CD14-positive monocyte (primary cell): ENCODE measurements at regions not wholly inside any gene's neighbourhood (a gene's known extent, or its start where the extent isn't known, plus 50 kb on each side); places are given as distances from the start of the nearest gene placed in this dataset.

Experiments used
- DNase-seq, 3 donors: peaks; one replicate each; pipeline ENCODE4 v3.0.0-alpha.2; 2011 to 2022
- H2AFZ ChIP-seq: 2 replicates; pipeline ENCODE4 v1.6.0; 2012; ENCODE audit warnings: mild to moderate bottlenecking, low read depth, low read length, inconsistent platforms; ENCODE audit not compliant: insufficient read depth, poor library complexity, severe bottlenecking
- H3K27ac ChIP-seq, 2 donors: 1 replicate in 1 of 2; 2 replicates in 1 of 2; pipeline ENCODE4 v1.5.1; 2012 to 2013; ENCODE audit warnings: low read length in 2 of 2, control low read depth in 1 of 2, inconsistent platforms in 1 of 2, low read depth in 1 of 2, mild to moderate bottlenecking in 1 of 2
- H3K27me3 ChIP-seq, 2 donors: one replicate each; pipeline versions ENCODE4 v1.6.0 to v1.6.1; 2011 to 2013; ENCODE audit warnings: low read length in 2 of 2; ENCODE audit not compliant: control insufficient read depth in 2 of 2, insufficient read depth in 2 of 2
- H3K36me3 ChIP-seq, 2 donors: replicated peaks in 1 of 2; 1 replicate in 1 of 2; 2 replicates in 1 of 2; pipeline versions ENCODE4 v1.5.1 to v1.6.1; 2012 to 2013; ENCODE audit warnings: low read length in 2 of 2, control low read depth in 1 of 2, inconsistent platforms in 1 of 2, mild to moderate bottlenecking in 1 of 2; ENCODE audit not compliant: insufficient read depth in 2 of 2, control insufficient read depth in 1 of 2
- H3K4me1 ChIP-seq, 2 donors: 1 replicate in 1 of 2; 2 replicates in 1 of 2; pipeline versions ENCODE4 v1.5.1 to v1.6.1; 2012 to 2013; ENCODE audit warnings: low read length in 2 of 2, control low read depth in 1 of 2, inconsistent platforms in 1 of 2, mild to moderate bottlenecking in 1 of 2, moderate library complexity in 1 of 2; ENCODE audit not compliant: insufficient read depth in 2 of 2, control insufficient read depth in 1 of 2
- H3K4me2 ChIP-seq: replicated peaks from 2 replicates; pipeline ENCODE3; 2012; ENCODE audit warnings: low read length, moderate library complexity, mild to moderate bottlenecking; ENCODE audit not compliant: poor library complexity, severe bottlenecking; ENCODE audit errors: extremely low read depth
- H3K4me3 ChIP-seq, 3 experiments: fragments of 200-600 bp in 1 of 3; sonication (generic) in 1 of 3; replicated peaks in 1 of 3; 1 replicate in 2 of 3; 2 replicates in 1 of 3; pipeline ENCODE4 v1.5.1; 2011 to 2013; ENCODE audit warnings: low read length in 3 of 3, mild to moderate bottlenecking in 3 of 3, control low read depth in 2 of 3, low read depth in 2 of 3, inconsistent platforms in 1 of 3, moderate library complexity in 1 of 3
- H3K79me2 ChIP-seq: 2 replicates; pipeline ENCODE4 v1.6.0; 2012; ENCODE audit warnings: mild to moderate bottlenecking, control low read depth, inconsistent platforms, low read length, moderate library complexity; ENCODE audit not compliant: insufficient read depth
- H3K9ac ChIP-seq: 2 replicates; pipeline ENCODE4 v1.6.0; 2017; ENCODE audit warnings: low read length, mild to moderate bottlenecking; ENCODE audit not compliant: insufficient read depth, poor library complexity, severe bottlenecking
- H3K9me3 ChIP-seq, 2 donors: replicated peaks in 1 of 2; 1 replicate in 1 of 2; 2 replicates in 1 of 2; pipeline versions ENCODE4 v1.5.1 to v1.6.1; 2012 to 2013; ENCODE audit warnings: low read length in 2 of 2, control low read depth in 1 of 2; ENCODE audit not compliant: control insufficient read depth in 1 of 2, insufficient read depth in 1 of 2
- H4K20me1 ChIP-seq: 2 replicates; pipeline ENCODE4 v1.6.0; 2012; ENCODE audit warnings: mild to moderate bottlenecking, low read length, control low read depth, moderate library complexity; ENCODE audit not compliant: insufficient read depth
- H3K27ac Mint-ChIP-seq, 7 donors: one replicate each; pipeline ENCODE4 v1.8.0; 2020; ENCODE audit warnings: mild to moderate bottlenecking in 7 of 7, mixed read lengths in 7 of 7, moderate library complexity in 6 of 7, inconsistent platforms in 2 of 7
- H3K27me3 Mint-ChIP-seq, 3 donors: one replicate each; pipeline ENCODE4 v1.8.0; 2021 to 2022; ENCODE audit warnings: low read depth in 3 of 3, mild to moderate bottlenecking in 3 of 3, mixed read lengths in 3 of 3, moderate library complexity in 3 of 3, inconsistent platforms in 1 of 3
- H3K36me3 Mint-ChIP-seq, 2 donors: one replicate each; pipeline ENCODE4 v1.8.0; 2020; ENCODE audit warnings: mixed read lengths in 2 of 2, inconsistent platforms in 1 of 2, mild to moderate bottlenecking in 1 of 2
- H3K4me1 Mint-ChIP-seq: one replicate; pipeline ENCODE4 v1.8.0; 2020; ENCODE audit warnings: mild to moderate bottlenecking, mixed read lengths
- H3K4me3 Mint-ChIP-seq, 2 donors: one replicate each; pipeline ENCODE4 v1.8.0; 2020; ENCODE audit warnings: mild to moderate bottlenecking in 2 of 2, mixed read lengths in 2 of 2, moderate library complexity in 1 of 2
- H3K9me3 Mint-ChIP-seq, 7 donors: one replicate each; pipeline ENCODE4 v1.8.0; 2020 to 2022; ENCODE audit warnings: mixed read lengths in 7 of 7, mild to moderate bottlenecking in 6 of 7, moderate library complexity in 6 of 7, inconsistent platforms in 2 of 7
- WGBS: methylation state at CpG from one replicate; pipeline ENCODE4 v1.1.5; 2013; ENCODE audit warnings: missing lambda C conversion rate; ENCODE audit not compliant: insufficient coverage; 5-methylcytosine and 5-hydroxymethylcytosine counted together
- intact Hi-C, 2 donors: fragments of 100-400 bp; cut with micrococcal nuclease; formaldehyde crosslinking; loops; one replicate each; pipeline versions ENCODE4 v1.15.0 to v1.15.1; 2023
- TF ChIP-seq, protein P1 (sequence below): fragments of 200-600 bp; IDR thresholded peaks from one replicate; pipeline ENCODE4 v1.8.0; 2022; ENCODE audit warnings: antibody characterized with exemption, mild to moderate bottlenecking

DNA sequence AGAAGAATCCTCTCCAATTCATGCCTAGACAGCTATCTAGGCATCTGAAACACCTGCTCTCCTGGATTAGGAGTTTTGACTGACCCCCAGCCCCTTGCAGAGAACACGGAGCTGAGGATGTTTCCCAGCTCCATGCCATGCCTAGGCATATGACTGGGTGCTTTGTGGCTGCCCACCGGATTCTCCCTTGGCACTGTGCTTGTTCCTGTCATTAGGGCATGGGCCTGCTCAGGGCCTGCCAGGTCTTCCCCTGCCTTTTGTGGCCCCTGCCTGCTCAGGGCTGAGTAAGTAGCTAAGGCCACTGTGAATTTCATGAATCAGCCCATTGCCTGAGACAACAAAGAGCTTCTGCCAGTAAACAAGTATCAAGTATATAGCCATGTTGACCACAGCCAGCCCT lies 867.4 kb downstream of the TECRL start:
- Histone ChIP-seq H3K79me2 (no peaks in the 10 kb centered on the region), H3K27me3 (no peaks in the 10 kb centered on the region), H4K20me1 (no peaks in the 10 kb centered on the region), H2AFZ (no peak overlapping the region), H3K27ac (no peak overlapping the region), H3K9ac (no peak overlapping the region), H3K4me3 (no peak overlapping the region), H3K36me3 (no peaks in the 10 kb centered on the region), H3K9me3 (peaks cover 0 to 12% of the 10 kb centered on the region in 2 donors), H3K4me1 (no peaks in the 10 kb centered on the region), H3K4me2 (no peak overlapping the region)
- Mint-ChIP-seq H3K27ac (peak overlapping the region in 1 of 7 donors; percentile 13), H3K9me3 (peaks cover 0 to 10% (median 3%) of the 10 kb centered on the region in 7 donors), H3K36me3 (no peaks in the 10 kb centered on the region), H3K4me1 (no peaks in the 10 kb centered on the region), H3K27me3 (no peaks in the 10 kb centered on the region), H3K4me3 (no peak overlapping the region)
- TF ChIP-seq, protein P1, sequence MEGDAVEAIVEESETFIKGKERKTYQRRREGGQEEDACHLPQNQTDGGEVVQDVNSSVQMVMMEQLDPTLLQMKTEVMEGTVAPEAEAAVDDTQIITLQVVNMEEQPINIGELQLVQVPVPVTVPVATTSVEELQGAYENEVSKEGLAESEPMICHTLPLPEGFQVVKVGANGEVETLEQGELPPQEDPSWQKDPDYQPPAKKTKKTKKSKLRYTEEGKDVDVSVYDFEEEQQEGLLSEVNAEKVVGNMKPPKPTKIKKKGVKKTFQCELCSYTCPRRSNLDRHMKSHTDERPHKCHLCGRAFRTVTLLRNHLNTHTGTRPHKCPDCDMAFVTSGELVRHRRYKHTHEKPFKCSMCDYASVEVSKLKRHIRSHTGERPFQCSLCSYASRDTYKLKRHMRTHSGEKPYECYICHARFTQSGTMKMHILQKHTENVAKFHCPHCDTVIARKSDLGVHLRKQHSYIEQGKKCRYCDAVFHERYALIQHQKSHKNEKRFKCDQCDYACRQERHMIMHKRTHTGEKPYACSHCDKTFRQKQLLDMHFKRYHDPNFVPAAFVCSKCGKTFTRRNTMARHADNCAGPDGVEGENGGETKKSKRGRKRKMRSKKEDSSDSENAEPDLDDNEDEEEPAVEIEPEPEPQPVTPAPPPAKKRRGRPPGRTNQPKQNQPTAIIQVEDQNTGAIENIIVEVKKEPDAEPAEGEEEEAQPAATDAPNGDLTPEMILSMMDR = no peak
- 73% methylated on average over 2 of the region's 2 CpGs for WGBS
- intact Hi-C loops = no loop called here
- no peak for DNase-seq

DNA sequence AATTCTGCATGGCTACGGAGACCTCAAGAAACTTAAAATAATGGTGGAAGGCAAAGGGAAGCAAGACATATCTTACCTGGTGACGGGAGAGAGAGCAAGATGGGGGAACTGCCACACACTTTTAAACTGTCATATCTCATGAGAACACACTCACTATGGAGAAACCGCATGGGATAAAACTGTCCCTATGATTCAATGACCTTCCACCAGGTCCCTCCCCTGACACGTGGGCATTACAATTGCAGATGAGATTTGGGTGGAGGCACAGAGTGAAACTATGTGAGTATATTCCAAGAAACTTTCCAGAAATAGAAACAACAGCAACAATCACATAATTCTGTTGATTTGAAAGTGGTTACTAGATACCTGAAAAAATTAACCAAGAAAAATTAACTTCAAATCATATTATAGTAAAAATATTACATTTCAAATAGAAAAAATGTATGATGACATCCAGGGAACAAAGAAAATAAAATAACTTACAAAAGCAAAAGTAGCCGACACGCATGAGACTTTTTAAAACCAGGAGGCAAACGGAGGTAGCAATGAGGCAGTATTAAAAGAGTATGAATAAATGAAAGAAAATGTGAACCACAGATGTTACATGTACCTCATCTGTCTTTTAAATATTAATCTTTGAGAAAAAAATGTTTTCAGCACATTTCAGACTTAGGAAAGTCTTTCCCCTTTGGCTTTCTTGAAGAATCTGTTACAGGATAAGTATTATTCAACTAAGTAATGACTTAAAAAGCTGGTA lies 879.5 kb downstream of the TECRL start:
- Histone ChIP-seq H3K27me3 (no peaks in the 10 kb centered on the region), H3K36me3 (no peaks in the 10 kb centered on the region), H3K27ac (no peak overlapping the region), H3K9me3 (no peaks in the 10 kb centered on the region), H3K4me3 (no peak overlapping the region), H3K9ac (no peak overlapping the region), H3K79me2 (no peaks in the 10 kb centered on the region), H3K4me1 (no peaks in the 10 kb centered on the region), H2AFZ (no peak overlapping the region), H4K20me1 (no peaks in the 10 kb centered on the region), H3K4me2 (no peak overlapping the region)
- Mint-ChIP-seq H3K4me1 (no peaks in the 10 kb centered on the region), H3K4me3 (no peak overlapping the region), H3K27ac (no peak overlapping the region), H3K27me3 (peaks cover 0 to 1% (median 0%) of the 10 kb centered on the region in 3 donors), H3K36me3 (no peaks in the 10 kb centered on the region), H3K9me3 (peaks cover 0 to 2% (median 0%) of the 10 kb centered on the region in 7 donors)
- TF ChIP-seq, protein P1 = no peak
- no peak for DNase-seq
- no CpG with 5 or more reads among the region's 7 CpGs for WGBS
- intact Hi-C loops = no loop called here
